Aorta (tissue), 5 donors: ENCODE measurements at regions not wholly inside any gene's neighbourhood (a gene's known extent, or its start where the extent isn't known, plus 50 kb on each side); places are given as distances from the start of the nearest gene placed in this dataset.
A peak's percentile ranks its signal among the peaks of the same experiment; 100 is the strongest.

Experiments
- ATAC-seq: fragments of 200-7000 bp; cut with Tn5 transposase; one replicate; pipeline ENCODE4 v1.9.1; 2022; ENCODE audit warnings: moderate library complexity; ENCODE audit not compliant: low FRiP score
- DNase-seq, 2 donors: peaks; one replicate each; pipeline ENCODE4 v3.0.0-alpha.2; 2020
- H3K27ac ChIP-seq, 2 donors: one replicate each; pipeline ENCODE4 v1.5.1; 2013; ENCODE audit warnings: low read length in 2 of 2, mild to moderate bottlenecking in 2 of 2, moderate library complexity in 2 of 2, control low read depth in 1 of 2, inconsistent platforms in 1 of 2, low read depth in 1 of 2
- H3K27me3 ChIP-seq, 2 donors: one replicate each; pipeline ENCODE4 v1.6.1; 2013; ENCODE audit warnings: control low read depth in 1 of 2, low read length in 1 of 2, mild to moderate bottlenecking in 1 of 2, moderate library complexity in 1 of 2; ENCODE audit not compliant: insufficient read depth in 2 of 2, control insufficient read depth in 1 of 2
- H3K36me3 ChIP-seq, 2 donors: one replicate each; pipeline ENCODE4 v1.6.1; 2013; ENCODE audit warnings: control low read depth in 1 of 2, low read length in 1 of 2, mild to moderate bottlenecking in 1 of 2; ENCODE audit not compliant: insufficient read depth in 2 of 2, control insufficient read depth in 1 of 2
- H3K4me1 ChIP-seq, 2 donors: one replicate each; pipeline ENCODE4 v1.6.1; 2013; ENCODE audit warnings: low read length in 2 of 2, control low read depth in 1 of 2, mild to moderate bottlenecking in 1 of 2, moderate library complexity in 1 of 2; ENCODE audit not compliant: insufficient read depth in 2 of 2, control insufficient read depth in 1 of 2
- H3K4me3 ChIP-seq, 2 donors: one replicate each; pipeline ENCODE4 v1.5.1; 2013; ENCODE audit warnings: low read length in 2 of 2, control low read depth in 1 of 2, mild to moderate bottlenecking in 1 of 2
- H3K9me3 ChIP-seq: one replicate; pipeline ENCODE4 v1.6.1; 2013; ENCODE audit warnings: mild to moderate bottlenecking, low read length; ENCODE audit not compliant: control insufficient read depth
- WGBS, 2 donors: extraction: QIAGEN DNeasy Blood & Tissue Kit; methylation state at CpG; one replicate each; pipeline ENCODE4 v1.1.7; 2013; 5-methylcytosine and 5-hydroxymethylcytosine counted together
- intact Hi-C, 2 donors: fragments of 100-400 bp; cut with DNase I; formaldehyde crosslinking; loops; one replicate each; pipeline versions ENCODE4 v1.14.2 to v1.15.0; 2022
- donor health status: healthy with polysubstance abuse.
- donor health status: Bipolar disorder and iron deficiency.
- donor health status: DM: no; HTN: no; CAD: no.
- donor health status: DM: no; HTN: no; CAD: no.
- donor health status: DM: yes; HTN: yes; CAD: no.

DNA sequence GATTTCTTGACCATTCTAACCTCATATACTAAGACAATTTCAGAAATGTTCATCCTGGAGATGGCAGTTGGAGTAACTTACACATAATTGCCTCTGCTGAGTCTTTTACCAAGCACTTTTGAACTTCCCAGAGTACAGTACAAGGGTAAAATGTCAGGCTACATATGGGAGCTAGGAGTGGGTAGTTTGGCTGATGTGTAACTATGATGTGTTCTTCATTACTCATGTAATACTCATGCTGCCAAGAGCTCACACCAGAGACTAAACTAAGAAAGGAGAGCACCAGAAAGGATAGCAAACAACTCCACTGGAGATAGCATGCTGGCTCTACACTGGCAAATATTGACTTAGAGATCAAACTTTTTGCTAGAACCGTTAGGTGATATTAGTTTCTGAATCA, 194.0 kb downstream of the PDGFRA start:
- H3K27me3 ChIP-seq: peaks cover 0 to 2% of the 10 kb centered on the region in 2 donors
- intact Hi-C loops: no loop called here

DNA sequence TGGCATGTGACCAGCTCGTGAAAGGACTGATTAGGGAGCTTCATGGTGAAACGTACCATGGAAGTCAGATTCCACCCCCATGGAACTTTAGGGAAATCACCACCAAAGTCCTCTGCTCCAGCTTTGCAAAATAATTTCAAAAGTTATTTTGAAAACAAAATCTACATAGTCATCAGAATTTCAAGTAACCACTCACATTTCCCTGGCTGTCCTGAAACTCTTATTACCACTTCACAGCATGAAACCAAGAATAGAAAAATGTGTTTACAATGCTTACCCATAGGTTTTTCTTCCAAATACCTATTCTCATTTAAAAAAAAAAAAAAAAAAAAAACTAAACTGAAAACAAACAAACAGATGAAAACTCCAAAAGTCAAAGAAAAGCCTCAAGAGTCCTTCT, 198.7 kb downstream of the PDGFRA start:
- Histone ChIP-seq H3K9me3 (no peaks in the 10 kb centered on the region), H3K27me3 (no peaks in the 10 kb centered on the region), H3K4me3 (no peak overlapping the region), H3K27ac (no peak overlapping the region), H3K4me1 (no peaks in the 10 kb centered on the region), H3K36me3 (no peaks in the 10 kb centered on the region)
- WGBS, 2 donors: 61 to 62% methylated on average over 2 of the region's 2 CpGs
- intact Hi-C loops: no loop called here
- no peak for ATAC-seq
- no peak for DNase-seq

More for the DNA sequence above, 194.0 kb downstream of the PDGFRA start:
- H3K4me1 ChIP-seq: no peaks in the 10 kb centered on the region
- WGBS, 2 donors: 82 to 84% methylated on average over 1 of the region's 1 CpG
- no peak overlapping the region for H3K27ac ChIP-seq
- no peaks in the 10 kb centered on the region for H3K36me3 ChIP-seq
- ATAC-seq: no peak
- no peak for DNase-seq
- H3K9me3 ChIP-seq: peaks cover 2% of the 10 kb centered on the region
- no peak overlapping the region for H3K4me3 ChIP-seq

DNA sequence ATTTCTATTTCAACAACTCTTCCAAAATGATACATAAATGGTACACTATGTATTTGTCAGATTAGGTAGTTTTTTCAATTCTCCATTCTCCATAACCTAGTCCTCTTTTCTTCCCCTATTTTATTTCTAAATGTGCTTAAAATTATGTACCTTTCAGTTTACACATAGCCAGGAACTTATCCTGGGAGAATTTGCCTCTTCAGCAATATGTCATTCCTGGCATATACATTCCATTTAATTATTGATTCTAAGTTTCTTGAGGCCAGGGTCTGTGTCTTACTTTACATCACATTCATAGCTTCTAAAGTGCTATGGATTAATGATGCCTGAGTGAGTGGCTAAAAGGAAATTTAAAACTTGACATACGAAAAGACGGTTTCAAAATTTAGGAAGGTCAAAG, 199.8 kb downstream of the PDGFRA start:
- DNase-seq (no peak), ATAC-seq (no peak)
- intact Hi-C loops: no loop called here
- Histone ChIP-seq H3K9me3 (no peaks in the 10 kb centered on the region), H3K4me3 (no peak overlapping the region), H3K4me1 (no peaks in the 10 kb centered on the region), H3K36me3 (no peaks in the 10 kb centered on the region), H3K27ac (no peak overlapping the region), H3K27me3 (no peaks in the 10 kb centered on the region)
- WGBS, 2 donors: 58 to 86% methylated on average over 2 of the region's 2 CpGs

DNA sequence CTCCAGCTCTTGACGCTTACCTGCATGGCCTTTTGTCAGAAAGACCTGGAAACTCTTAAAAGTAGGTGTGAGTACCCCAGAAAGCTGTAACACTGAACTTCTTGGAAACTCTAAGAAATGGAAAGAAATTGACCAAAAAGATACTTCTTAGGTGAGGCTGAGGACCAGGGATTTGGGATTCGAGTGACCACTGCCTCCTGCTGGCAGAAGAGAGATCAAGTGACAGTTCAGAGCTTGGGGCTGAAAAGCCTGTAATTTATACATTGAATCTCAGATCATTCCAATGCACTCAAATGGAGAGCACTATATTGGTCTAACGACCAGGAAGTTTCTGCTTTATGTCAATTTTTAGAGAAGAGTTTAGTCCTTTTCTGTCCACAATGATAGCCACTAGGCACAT, 204.6 kb downstream of the PDGFRA start:
- H3K4me3 ChIP-seq: no peak overlapping the region
- DNase-seq (no peak), ATAC-seq (no peak)
- H3K9me3 ChIP-seq: no peaks in the 10 kb centered on the region
- 40 to 41% methylated on average over 3 of the region's 3 CpGs for WGBS, 2 donors
- no peaks in the 10 kb centered on the region for H3K27me3 ChIP-seq
- intact Hi-C loops: loop anchor here in 1 of 2 donors (2.0 kb wide), 1 partner anchor 111 kb away; no protein-coding TSS in a partner anchor
- H3K27ac ChIP-seq: no peak overlapping the region
- no peaks in the 10 kb centered on the region for H3K36me3 ChIP-seq
- H3K4me1 ChIP-seq: no peaks in the 10 kb centered on the region

DNA sequence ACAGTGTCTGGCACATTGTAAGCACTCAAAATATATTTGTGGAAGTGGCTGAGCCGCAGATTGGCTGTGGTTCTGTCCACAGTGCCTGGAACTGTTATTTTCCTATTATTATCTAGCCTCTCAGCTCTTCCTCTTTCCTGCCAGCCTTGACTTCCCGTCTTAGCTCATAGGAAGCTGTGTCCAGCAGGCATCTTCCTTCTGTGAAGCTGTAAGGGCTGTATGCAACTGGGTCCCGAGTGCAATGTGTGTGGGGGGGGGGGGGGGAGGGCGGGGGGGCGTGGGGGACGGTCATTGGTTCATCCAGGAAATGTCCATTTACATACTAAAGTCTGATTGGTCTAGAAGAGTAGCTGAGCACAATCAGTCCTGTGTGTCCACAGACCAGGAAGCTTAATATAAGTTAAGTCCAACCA, 210.7 kb downstream of the PDGFRA start:
- H3K27ac ChIP-seq: no peak overlapping the region
- H3K27me3 ChIP-seq: no peaks in the 10 kb centered on the region
- ATAC-seq: peak; percentile 66
- intact Hi-C loops: loop anchor here (5.0 kb wide), 2 partner anchors 58 to 118 kb away; no protein-coding TSS in a partner anchor
- H3K4me1 ChIP-seq: peaks cover 0 to 1% of the 10 kb centered on the region in 2 donors
- no peaks in the 10 kb centered on the region for H3K36me3 ChIP-seq
- peak in 1 of 2 donors; percentile 53 for DNase-seq
- peak overlapping the region in 1 of 2 donors; percentile 26 for H3K4me3 ChIP-seq
- 16 to 22% methylated on average over 6 of the region's 6 CpGs for WGBS, 2 donors
- H3K9me3 ChIP-seq: no peaks in the 10 kb centered on the region

DNA sequence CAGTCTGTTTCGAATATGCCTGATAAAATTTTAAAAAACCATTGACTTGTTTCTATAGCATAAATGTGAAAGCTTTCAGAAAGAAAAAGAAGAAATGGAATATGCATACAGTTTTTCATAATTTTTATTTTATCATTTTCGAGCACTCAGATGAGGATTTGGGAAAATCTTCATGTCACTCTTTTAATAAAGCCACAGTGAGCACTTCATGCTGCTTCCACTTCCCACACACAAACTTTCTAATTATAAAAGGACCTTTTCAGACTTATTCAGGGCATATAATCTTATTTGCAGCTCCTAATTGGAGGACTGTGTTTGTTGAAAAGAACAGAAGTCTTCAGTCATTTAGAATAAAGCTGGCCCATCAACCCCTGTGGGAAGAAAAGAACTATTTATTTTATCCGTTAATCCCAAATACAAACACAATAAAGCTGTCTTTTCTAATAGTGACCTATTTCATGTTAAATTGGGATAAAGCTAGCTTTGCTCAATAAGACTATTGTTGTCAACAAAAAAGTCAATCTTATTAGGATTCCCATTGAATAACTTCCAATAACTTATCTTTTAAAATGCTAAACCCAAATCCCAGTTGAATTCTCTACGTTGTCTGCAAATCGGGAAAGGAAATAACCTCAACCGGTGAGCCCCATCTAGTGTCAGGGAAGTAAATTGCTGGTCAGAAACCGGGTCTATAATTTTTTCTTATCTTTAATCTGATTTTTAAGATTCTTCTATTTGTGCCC, 211.5 kb downstream of the PDGFRA start:
- intact Hi-C loops: loop anchor here in 1 of 2 donors (5.0 kb wide), 1 partner anchor 118 kb away; no protein-coding TSS in a partner anchor
- 14 to 15% methylated on average over 7 of the region's 7 CpGs for WGBS, 2 donors
- DNase-seq (no peak), ATAC-seq (no peak)
- Histone ChIP-seq H3K4me3 (peak overlapping the region in 1 of 2 donors; percentile 26), H3K27me3 (no peaks in the 10 kb centered on the region), H3K27ac (no peak overlapping the region), H3K4me1 (peaks cover 0 to 1% of the 10 kb centered on the region in 2 donors), H3K9me3 (no peaks in the 10 kb centered on the region), H3K36me3 (no peaks in the 10 kb centered on the region)

DNA sequence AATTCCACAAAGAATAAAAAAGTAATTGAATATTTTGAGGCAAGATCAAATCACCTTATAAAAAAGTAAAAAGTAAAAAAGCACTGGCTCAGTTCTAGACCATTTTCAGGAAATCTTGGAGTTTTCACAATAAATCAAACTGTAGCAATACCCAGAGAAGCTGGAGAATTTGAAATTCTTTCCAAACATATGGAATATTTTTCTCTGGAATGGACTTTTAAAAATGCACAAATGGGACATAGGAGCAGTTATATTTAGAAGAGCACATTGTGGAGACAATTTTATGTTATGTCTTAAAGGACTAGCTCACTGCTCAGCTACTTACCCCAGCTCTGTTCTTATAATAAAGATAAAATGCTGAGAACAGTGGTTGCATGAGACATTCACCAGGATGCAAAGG, 211.9 kb upstream of the KIT start:
- H3K36me3 ChIP-seq: no peaks in the 10 kb centered on the region
- ATAC-seq (no peak), DNase-seq (no peak)
- H3K27ac ChIP-seq: no peak overlapping the region
- no peaks in the 10 kb centered on the region for H3K27me3 ChIP-seq
- intact Hi-C loops: no loop called here
- H3K4me3 ChIP-seq: no peak overlapping the region
- H3K9me3 ChIP-seq: peaks cover 2% of the 10 kb centered on the region
- no peaks in the 10 kb centered on the region for H3K4me1 ChIP-seq

DNA sequence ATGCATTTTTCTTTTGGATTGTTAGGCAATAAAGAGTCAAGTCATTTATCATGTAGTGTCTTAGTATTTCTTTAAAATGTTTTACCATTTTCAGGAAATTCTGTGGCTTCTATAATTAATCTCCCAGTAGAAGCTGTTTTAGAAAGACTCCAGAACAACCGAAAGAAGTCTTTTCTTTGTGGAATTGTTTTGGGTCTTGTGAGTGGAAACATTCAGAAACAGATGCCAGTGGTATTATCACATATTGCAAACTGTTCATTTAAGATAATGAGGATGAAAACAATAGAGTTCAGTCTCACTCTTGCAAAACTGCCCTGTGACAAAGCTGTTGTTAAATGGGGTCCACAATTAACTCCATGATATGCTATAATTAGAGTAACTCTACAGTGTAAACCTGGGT, 211.2 kb upstream of the KIT start:
- no peak overlapping the region for H3K27ac ChIP-seq
- H3K4me1 ChIP-seq: no peaks in the 10 kb centered on the region
- 17 to 18% methylated on average over 1 of the region's 1 CpG for WGBS, 2 donors
- DNase-seq: no peak
- no peak for ATAC-seq
- H3K27me3 ChIP-seq: no peaks in the 10 kb centered on the region
- H3K4me3 ChIP-seq: no peak overlapping the region
- intact Hi-C loops: no loop called here
- H3K9me3 ChIP-seq: peaks cover 2% of the 10 kb centered on the region
- H3K36me3 ChIP-seq: no peaks in the 10 kb centered on the region

DNA sequence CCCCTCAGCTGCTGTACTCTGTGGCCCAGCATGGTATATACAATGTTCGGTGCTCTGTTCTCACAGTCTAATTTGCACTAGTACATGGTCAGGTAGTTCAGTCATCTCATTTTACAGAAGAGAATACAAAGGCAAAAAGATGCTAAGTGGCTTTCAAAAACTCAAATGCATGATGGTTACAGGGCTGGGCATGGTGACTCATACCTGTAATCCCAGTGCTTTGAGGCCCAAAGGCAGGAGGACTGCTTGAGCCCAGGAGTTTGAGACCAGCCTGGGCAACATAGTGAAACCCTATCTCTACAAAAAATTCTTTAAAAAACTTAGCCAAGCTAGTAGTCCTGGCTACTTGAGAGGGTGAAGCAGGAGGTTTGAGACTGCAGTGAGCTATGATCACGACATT, 210.5 kb upstream of the KIT start:
- DNase-seq (no peak), ATAC-seq (no peak)
- H3K27ac ChIP-seq: no peak overlapping the region
- H3K4me1 ChIP-seq: no peaks in the 10 kb centered on the region
- intact Hi-C loops: no loop called here
- no peak overlapping the region for H3K4me3 ChIP-seq
- H3K36me3 ChIP-seq: no peaks in the 10 kb centered on the region
- 89 to 94% methylated on average over 2 of the region's 2 CpGs for WGBS, 2 donors
- H3K9me3 ChIP-seq: peaks cover 2% of the 10 kb centered on the region
- H3K27me3 ChIP-seq: no peaks in the 10 kb centered on the region
